ENCODE measurements at regions not wholly inside any gene's neighbourhood (a gene's known extent, or its start where the extent isn't known, plus 50 kb on each side); places are given as distances from the start of the nearest gene placed in this dataset.

DNA sequence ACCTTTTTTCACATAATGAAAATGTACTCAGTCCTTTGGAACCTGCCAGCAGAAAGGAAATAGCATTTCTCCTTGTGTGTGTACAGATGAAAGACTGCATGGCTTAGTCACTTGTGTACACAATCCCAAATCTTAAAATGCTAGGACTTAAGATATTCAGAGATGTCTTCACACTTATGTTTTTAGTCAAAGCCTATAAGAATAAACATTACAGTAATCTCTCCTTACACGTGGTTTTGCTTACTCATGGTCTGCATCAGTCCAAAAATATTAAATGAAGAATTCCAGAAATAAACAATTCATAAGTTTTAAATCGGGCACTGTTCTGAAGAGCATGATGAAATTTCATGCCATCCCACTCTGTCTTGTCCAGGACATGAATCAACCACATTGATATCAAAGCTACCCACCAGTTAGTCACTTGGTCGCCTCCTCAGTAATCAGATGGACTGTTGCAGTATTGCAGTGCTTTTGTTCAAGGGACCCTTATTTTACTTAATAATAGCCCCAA lies 75.7 kb upstream of the RRP15 start:
- Histone ChIP-seq H3K9me3 (ENCODE audit: control insufficient read depth in 4 of 4, insufficient read depth in 3 of 4, low read length in 3 of 4) (peaks cover 0 to 4% (median 0%) of the 10 kb centered on the region in 4 donors), H3K27me3 (ENCODE audit: control insufficient read depth in 3 of 3, insufficient read depth in 3 of 3, low read length in 2 of 3) (no peaks in the 10 kb centered on the region), H3K9ac (ENCODE audit: insufficient read depth in 1 of 2, low read length in 2 of 2) (no peak overlapping the region), H3K4me1 (ENCODE audit: control insufficient read depth in 5 of 5, insufficient read depth in 5 of 5, low read length in 5 of 5) (no peaks in the 10 kb centered on the region), H3K27ac (ENCODE audit: low read depth in 1 of 2, low read length in 1 of 2) (no peak overlapping the region), H3K4me3 (no peak overlapping the region), H3K36me3 (ENCODE audit: control insufficient read depth in 4 of 4, insufficient read depth in 4 of 4, low read length in 4 of 4) (no peaks in the 10 kb centered on the region)
- ATAC-seq (ENCODE audit: insufficient read depth, low FRiP score) (no peak), DNase-seq (no peak)
- 56 to 73% methylated on average over 3 of the region's 3 CpGs for WGBS, 2 donors
- TF ChIP-seq CTCF (IDR thresholded peaks at IDR 0.05; ENCODE audit: control extremely low read depth, extremely low read depth), result no peak

GRCh38 chr1:218211241-218211640 lies 73.9 kb upstream of the RRP15 start:
- Histone ChIP-seq H3K4me1 (ENCODE audit: control insufficient read depth in 5 of 5, insufficient read depth in 5 of 5, low read length in 5 of 5) (no peaks in the 10 kb centered on the region), H3K27me3 (ENCODE audit: control insufficient read depth in 3 of 3, insufficient read depth in 3 of 3, low read length in 2 of 3) (no peaks in the 10 kb centered on the region), H3K4me3 (no peak overlapping the region), H3K9ac (ENCODE audit: insufficient read depth in 1 of 2, low read length in 2 of 2) (no peak overlapping the region), H3K36me3 (ENCODE audit: control insufficient read depth in 4 of 4, insufficient read depth in 4 of 4, low read length in 4 of 4) (no peaks in the 10 kb centered on the region), H3K27ac (ENCODE audit: low read depth in 1 of 2, low read length in 1 of 2) (no peak overlapping the region), H3K9me3 (ENCODE audit: control insufficient read depth in 4 of 4, insufficient read depth in 3 of 4, low read length in 3 of 4) (peaks cover 0 to 5% (median 0%) of the 10 kb centered on the region in 4 donors)
- ATAC-seq (ENCODE audit: insufficient read depth, low FRiP score), result no peak
- no peak for TF ChIP-seq CTCF (IDR thresholded peaks at IDR 0.05; ENCODE audit: control extremely low read depth, extremely low read depth)
- DNase-seq, result no peak

- H3K27ac ChIP-seq (ENCODE audit: low read depth in 1 of 2, low read length in 1 of 2), result no peak overlapping the region
- no peak for ATAC-seq (ENCODE audit: insufficient read depth, low FRiP score)
- H3K27me3 ChIP-seq (ENCODE audit: control insufficient read depth in 3 of 3, insufficient read depth in 3 of 3, low read length in 2 of 3), result peaks cover 0 to 8% (median 0%) of the 10 kb centered on the region in 3 donors
- no peak overlapping the region for H3K9ac ChIP-seq (ENCODE audit: insufficient read depth in 1 of 2, low read length in 2 of 2)
- no peak for DNase-seq
- no peak for TF ChIP-seq CTCF (IDR thresholded peaks at IDR 0.05; ENCODE audit: control extremely low read depth, extremely low read depth)
- no peaks in the 10 kb centered on the region for H3K4me1 ChIP-seq (ENCODE audit: control insufficient read depth in 5 of 5, insufficient read depth in 5 of 5, low read length in 5 of 5)
- 30 to 55% methylated on average over 4 of the region's 4 CpGs for WGBS, 2 donors
- no peak overlapping the region for H3K4me3 ChIP-seq
- peaks cover 0 to 5% (median 0%) of the 10 kb centered on the region in 4 donors for H3K9me3 ChIP-seq (ENCODE audit: control insufficient read depth in 4 of 4, insufficient read depth in 3 of 4, low read length in 3 of 4)
- no peaks in the 10 kb centered on the region for H3K36me3 ChIP-seq (ENCODE audit: control insufficient read depth in 4 of 4, insufficient read depth in 4 of 4, low read length in 4 of 4)
Observed at GRCh38 chr1:218217040-218217439, 68.1 kb upstream of the RRP15 start.

GRCh38 chr1:218219460-218219859 lies 65.6 kb upstream of the RRP15 start:
- no peak overlapping the region for H3K27ac ChIP-seq (ENCODE audit: low read depth in 1 of 2, low read length in 1 of 2)
- 68 to 76% methylated on average over 2 of the region's 2 CpGs for WGBS, 2 donors
- ATAC-seq (ENCODE audit: insufficient read depth, low FRiP score), result no peak
- no peaks in the 10 kb centered on the region for H3K36me3 ChIP-seq (ENCODE audit: control insufficient read depth in 4 of 4, insufficient read depth in 4 of 4, low read length in 4 of 4)
- no peak for DNase-seq
- no peak overlapping the region for H3K9ac ChIP-seq (ENCODE audit: insufficient read depth in 1 of 2, low read length in 2 of 2)
- peaks cover 0 to 8% (median 0%) of the 10 kb centered on the region in 3 donors for H3K27me3 ChIP-seq (ENCODE audit: control insufficient read depth in 3 of 3, insufficient read depth in 3 of 3, low read length in 2 of 3)
- H3K9me3 ChIP-seq (ENCODE audit: control insufficient read depth in 4 of 4, insufficient read depth in 3 of 4, low read length in 3 of 4), result peaks cover 0 to under 1% (median 0%) of the 10 kb centered on the region in 4 donors
- no peaks in the 10 kb centered on the region for H3K4me1 ChIP-seq (ENCODE audit: control insufficient read depth in 5 of 5, insufficient read depth in 5 of 5, low read length in 5 of 5)
- TF ChIP-seq CTCF (IDR thresholded peaks at IDR 0.05; ENCODE audit: control extremely low read depth, extremely low read depth), result no peak
- H3K4me3 ChIP-seq, result no peak overlapping the region

All from lung (tissue), 11 donors.